Activated naive CD4-positive, alpha-beta T cell treated with anti-CD3 and anti-CD28 coated beads, Interleukin-2, amount 50 U/mL, for 72 hours (primary cell): ENCODE measurements at regions not wholly inside any gene's neighbourhood (a gene's known extent, or its start where the extent isn't known, plus 50 kb on each side); places are given as distances from the start of the nearest gene placed in this dataset.

Experiments
- ATAC-seq, 2 donors: fragments of 150-1000 bp; cut with Tn5 transposase; 2 replicates each; pipeline ENCODE4 v1.10.0; 2021; ENCODE audit warnings: mild to moderate bottlenecking in 2 of 2, moderate library complexity in 2 of 2
- DNase-seq, 2 donors: peaks; one replicate each; pipeline ENCODE4 v3.0.0; 2021 to 2022; ENCODE audit warnings: low spot score in 2 of 2
- H3K27ac Mint-ChIP-seq, 2 donors: one replicate each; pipeline ENCODE4 v1.8.0; 2022; ENCODE audit warnings: mild to moderate bottlenecking in 2 of 2, mixed read lengths in 2 of 2
- H3K36me3 Mint-ChIP-seq, 2 donors: one replicate each; pipeline ENCODE4 v1.8.0; 2022; ENCODE audit warnings: mixed read lengths in 2 of 2
- H3K9me3 Mint-ChIP-seq, 2 donors: one replicate each; pipeline ENCODE4 v1.8.0; 2022; ENCODE audit warnings: mixed read lengths in 2 of 2

GRCh38 chr5:38720554-38721361 lies 125.1 kb upstream of the OSMR start:
- DNase-seq (no peak), ATAC-seq (no peak)
- Mint-ChIP-seq H3K27ac (no peak overlapping the region), H3K36me3 (no peaks in the 10 kb centered on the region), H3K9me3 (no peaks in the 10 kb centered on the region)

DNA sequence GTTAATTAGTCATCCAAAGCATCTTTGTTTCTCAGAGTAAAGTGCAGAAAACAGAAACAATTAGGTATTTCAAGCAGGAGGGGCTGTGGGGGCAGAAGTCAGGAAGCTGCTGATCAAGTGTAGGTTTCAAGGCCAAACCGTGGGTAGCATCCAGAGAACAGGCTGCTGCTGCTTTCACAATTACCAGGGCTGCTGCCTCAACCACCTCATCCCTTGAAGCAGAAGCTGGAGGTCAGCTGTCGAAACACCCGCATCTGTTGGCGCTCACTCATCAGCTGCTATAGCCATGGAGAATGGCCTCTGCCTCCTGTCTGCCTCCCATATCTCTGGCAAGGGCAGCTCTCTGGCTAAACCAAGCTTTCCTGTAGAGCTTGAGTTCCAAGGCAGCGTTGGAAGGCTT lies 122.9 kb upstream of the OSMR start:
- H3K27ac Mint-ChIP-seq, result no peak overlapping the region

DNA sequence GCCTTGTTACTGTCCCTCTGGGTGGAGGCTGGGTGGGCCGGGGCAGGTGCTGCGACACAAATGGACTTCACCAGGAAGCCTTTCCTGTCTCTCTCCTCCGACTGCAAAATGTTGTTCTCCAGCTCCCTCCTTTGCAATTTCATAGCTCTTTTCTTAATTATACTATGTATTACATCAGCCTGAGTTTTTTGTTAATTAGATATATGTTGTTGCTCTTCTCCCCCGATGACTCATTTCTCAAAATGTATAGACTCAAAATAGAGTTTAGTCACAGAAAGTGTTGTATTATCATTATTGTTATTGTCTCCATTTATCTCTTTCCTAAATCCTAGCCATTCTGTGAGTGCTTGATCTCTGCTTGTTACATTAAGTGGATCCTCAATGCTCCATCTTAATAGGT lies 122.4 kb upstream of the OSMR start:
- Mint-ChIP-seq H3K27ac (peak overlapping the region in 1 of 2 donors; percentile 78), H3K36me3 (no peaks in the 10 kb centered on the region), H3K9me3 (no peaks in the 10 kb centered on the region)
- no peak for DNase-seq
- ATAC-seq, result peak in 1 of 2 donors; percentile 65

More for the DNA sequence above, 122.9 kb upstream of the OSMR start:
- no peaks in the 10 kb centered on the region for H3K36me3 Mint-ChIP-seq
- DNase-seq (peak in 1 of 2 donors; percentile 21), ATAC-seq (peak in 1 of 2 donors; percentile 83)
- no peaks in the 10 kb centered on the region for H3K9me3 Mint-ChIP-seq

- Mint-ChIP-seq H3K36me3 (no peaks in the 10 kb centered on the region), H3K9me3 (no peaks in the 10 kb centered on the region), H3K27ac (no peak overlapping the region)
- DNase-seq (no peak), ATAC-seq (no peak)
Measured at GRCh38 chr5:38724301-38725030, 121.3 kb upstream of the OSMR start.

GRCh38 chr5:38725371-38725865 lies 120.4 kb upstream of the OSMR start:
- H3K27ac Mint-ChIP-seq, result no peak overlapping the region
- H3K9me3 Mint-ChIP-seq, result no peaks in the 10 kb centered on the region
- H3K36me3 Mint-ChIP-seq, result no peaks in the 10 kb centered on the region
- no peak for DNase-seq
- no peak for ATAC-seq

DNA sequence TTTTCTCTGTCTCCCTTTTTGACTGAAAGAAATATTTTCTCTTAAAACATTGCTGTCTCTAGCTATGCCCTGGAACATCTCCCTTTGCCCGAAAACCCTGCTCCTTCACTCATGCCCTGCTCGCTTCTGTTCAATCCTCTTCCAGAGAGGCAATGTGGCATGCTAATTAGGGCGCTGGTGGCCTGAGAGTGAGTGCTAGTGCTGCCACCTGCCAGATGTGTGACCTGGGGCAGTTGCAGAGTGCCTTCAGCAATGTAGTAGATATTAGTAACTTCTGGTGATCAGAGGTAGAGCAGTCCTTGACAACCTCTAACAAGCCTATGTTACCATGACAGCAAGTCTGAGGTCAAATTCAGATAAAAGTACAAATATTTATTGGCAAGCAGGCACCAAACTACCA lies 119.5 kb upstream of the OSMR start:
- ATAC-seq (no peak), DNase-seq (no peak)
- H3K9me3 Mint-ChIP-seq, result no peaks in the 10 kb centered on the region
- no peak overlapping the region for H3K27ac Mint-ChIP-seq
- no peaks in the 10 kb centered on the region for H3K36me3 Mint-ChIP-seq

- H3K9me3 Mint-ChIP-seq, result no peaks in the 10 kb centered on the region
- no peak for ATAC-seq
Measured at GRCh38 chr5:38728029-38728428, 117.8 kb upstream of the OSMR start.

GRCh38 chr5:38731461-38731860 lies 114.4 kb upstream of the OSMR start:
- H3K9me3 Mint-ChIP-seq, result no peaks in the 10 kb centered on the region
- no peak for ATAC-seq
- H3K27ac Mint-ChIP-seq, result no peak overlapping the region
- no peak for DNase-seq
- no peaks in the 10 kb centered on the region for H3K36me3 Mint-ChIP-seq

More at GRCh38 chr5:38728029-38728428, 117.8 kb upstream of the OSMR start:
- Mint-ChIP-seq H3K27ac (no peak overlapping the region), H3K36me3 (no peaks in the 10 kb centered on the region)
- DNase-seq, result no peak

- H3K27ac Mint-ChIP-seq, result no peak overlapping the region
- ATAC-seq (no peak), DNase-seq (no peak)
- H3K36me3 Mint-ChIP-seq, result no peaks in the 10 kb centered on the region
- H3K9me3 Mint-ChIP-seq, result no peaks in the 10 kb centered on the region
Measured at GRCh38 chr5:38734353-38734752, 111.5 kb upstream of the OSMR start.

DNA sequence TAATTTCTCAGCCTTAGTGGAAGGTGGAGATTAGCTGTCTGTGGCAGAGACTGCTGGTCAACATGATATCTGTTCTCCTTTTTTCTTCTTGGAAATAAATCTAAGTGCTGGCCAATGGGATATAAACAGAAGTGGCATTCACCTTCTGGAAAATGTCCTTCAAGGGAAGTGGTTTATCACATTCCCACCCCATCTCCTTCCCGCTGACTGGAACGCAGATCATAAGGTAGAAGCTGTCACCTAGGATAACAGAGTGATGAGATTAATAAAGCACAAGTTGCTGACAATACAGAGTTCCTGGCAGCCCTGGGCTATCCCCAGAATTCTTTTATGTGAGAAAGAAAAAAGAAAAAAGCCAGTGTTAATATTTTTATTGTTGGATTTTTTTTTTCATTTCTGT lies 109.7 kb upstream of the OSMR start:
- DNase-seq (no peak), ATAC-seq (no peak)
- peaks cover 0 to under 1% of the 10 kb centered on the region in 2 donors for H3K9me3 Mint-ChIP-seq
- no peak overlapping the region for H3K27ac Mint-ChIP-seq
- H3K36me3 Mint-ChIP-seq, result peaks cover 0 to under 1% of the 10 kb centered on the region in 2 donors

DNA sequence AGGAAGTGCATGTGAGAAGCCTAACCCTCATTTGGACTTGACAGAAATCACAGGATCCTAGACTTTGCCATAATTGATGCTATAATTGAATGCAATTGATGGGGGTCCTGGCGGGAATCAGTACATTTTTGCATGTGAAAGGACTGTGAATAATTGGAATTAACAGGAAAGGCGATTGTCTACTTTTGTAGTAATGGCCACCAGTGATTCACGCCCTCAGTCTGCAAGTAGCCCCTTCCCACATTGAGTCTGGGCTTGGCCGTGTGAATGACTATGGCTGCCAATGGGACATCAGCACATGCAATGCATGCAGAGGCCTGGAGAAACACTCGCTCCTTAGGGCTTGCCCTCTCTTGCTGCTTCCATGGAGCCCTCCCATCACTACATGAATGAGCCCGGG lies 107.8 kb upstream of the OSMR start:
- DNase-seq (no peak), ATAC-seq (no peak)
- Mint-ChIP-seq H3K9me3 (peaks cover 4 to 8% of the 10 kb centered on the region in 2 donors), H3K27ac (no peak overlapping the region), H3K36me3 (peaks cover 5 to 10% of the 10 kb centered on the region in 2 donors)

DNA sequence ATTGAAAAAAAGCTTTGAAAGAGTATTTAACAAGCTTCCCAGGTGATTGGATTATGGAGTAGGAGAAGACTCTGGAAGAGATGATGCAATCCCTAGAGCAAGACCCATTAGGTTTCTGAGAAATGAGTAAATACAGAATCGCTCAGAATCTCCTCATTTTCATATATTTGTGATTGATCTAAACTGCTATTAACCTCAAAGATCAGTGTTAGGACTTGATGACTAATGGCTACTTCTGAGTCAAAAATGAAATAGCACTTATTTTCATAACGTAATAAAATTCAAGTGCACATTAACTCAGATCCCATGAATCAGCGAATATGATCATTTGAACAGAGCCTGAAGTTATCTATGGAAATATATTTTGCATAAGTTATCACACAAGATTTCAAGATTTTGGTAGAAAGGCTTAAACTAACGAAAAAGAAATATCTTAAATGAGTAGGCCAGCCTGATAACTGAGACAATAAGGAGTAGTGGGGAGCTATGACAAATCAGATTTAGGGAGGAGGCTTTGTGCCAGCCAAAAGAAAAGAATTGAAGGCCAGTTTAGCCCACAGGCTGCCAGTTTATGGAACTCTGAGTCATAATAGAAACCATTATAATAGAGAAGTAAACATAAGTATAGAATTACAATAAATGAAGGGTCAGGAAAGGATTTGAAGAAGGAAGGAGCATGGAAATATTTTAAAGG lies 106.7 kb upstream of the OSMR start:
- DNase-seq (no peak), ATAC-seq (no peak)
- Mint-ChIP-seq H3K9me3 (peaks cover 13 to 18% of the 10 kb centered on the region in 2 donors), H3K36me3 (peaks cover 14 to 15% of the 10 kb centered on the region in 2 donors), H3K27ac (no peak overlapping the region)

- DNase-seq (no peak), ATAC-seq (no peak)
- peaks cover 13 to 18% of the 10 kb centered on the region in 2 donors for H3K9me3 Mint-ChIP-seq
- no peak overlapping the region for H3K27ac Mint-ChIP-seq
- H3K36me3 Mint-ChIP-seq, result peaks cover 14 to 15% of the 10 kb centered on the region in 2 donors
Measured at GRCh38 chr5:38739705-38740045, 106.1 kb upstream of the OSMR start.

DNA sequence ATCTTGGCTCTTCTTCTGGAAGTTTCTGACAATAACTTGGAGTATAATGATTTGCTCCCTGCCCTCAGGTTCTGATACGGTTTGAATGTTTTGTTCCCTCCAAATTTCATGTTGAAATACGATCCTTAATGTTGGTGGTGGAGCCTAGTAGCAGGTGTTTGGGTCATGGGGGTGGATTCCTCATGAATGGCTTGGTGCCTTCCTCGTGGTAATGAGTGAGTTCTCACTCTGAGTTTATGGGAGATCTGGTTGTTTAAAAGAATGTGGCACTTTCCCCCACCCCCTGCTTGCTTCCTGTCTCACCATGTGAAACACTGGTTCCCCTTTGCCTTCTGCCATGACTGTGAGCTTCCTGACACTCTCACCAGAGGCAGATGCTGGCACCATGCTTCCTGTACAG lies 103.0 kb upstream of the OSMR start:
- ATAC-seq (no peak), DNase-seq (no peak)
- Mint-ChIP-seq H3K9me3 (peaks cover 13 to 18% of the 10 kb centered on the region in 2 donors), H3K36me3 (peaks cover 14 to 15% of the 10 kb centered on the region in 2 donors), H3K27ac (no peak overlapping the region)

DNA sequence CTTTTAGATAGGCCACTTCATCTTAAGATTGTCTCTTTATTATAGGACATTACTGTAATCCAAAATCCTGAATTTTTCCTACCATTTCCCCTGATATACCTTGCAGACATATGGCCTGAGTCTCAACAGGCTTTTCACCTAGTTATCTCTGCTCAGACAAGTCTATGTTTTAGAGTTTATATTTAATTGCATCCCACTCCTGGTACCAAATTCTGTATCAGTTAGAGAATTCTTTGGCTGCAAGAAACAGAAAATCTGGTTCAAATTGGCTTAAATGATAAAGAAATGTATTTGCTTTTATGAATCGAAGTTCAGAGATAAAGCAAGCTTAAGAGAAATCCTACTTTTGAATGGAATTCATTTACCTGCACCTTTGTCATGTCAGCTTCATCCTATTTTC lies 102.2 kb upstream of the OSMR start:
- DNase-seq (no peak), ATAC-seq (no peak)
- H3K36me3 Mint-ChIP-seq, result peaks cover 14 to 15% of the 10 kb centered on the region in 2 donors
- H3K9me3 Mint-ChIP-seq, result peaks cover 13 to 18% of the 10 kb centered on the region in 2 donors
- H3K27ac Mint-ChIP-seq, result no peak overlapping the region

- ATAC-seq, result no peak
- DNase-seq, result no peak
- Mint-ChIP-seq H3K36me3 (peaks cover 14% of the 10 kb centered on the region in 2 donors), H3K9me3 (peaks cover 13 to 18% of the 10 kb centered on the region in 2 donors), H3K27ac (no peak overlapping the region)
Measured at GRCh38 chr5:38745836-38746732, 99.7 kb upstream of the OSMR start.
